ENCODE measurements at regions not wholly inside any gene's neighbourhood (a gene's known extent, or its start where the extent isn't known, plus 50 kb on each side); places are given as distances from the start of the nearest gene placed in this dataset.

GRCh38 chr4:186471441-186471840 is 83.9 kb downstream of the MTNR1A start:
- Histone ChIP-seq H3K27me3 (replicated peaks; ENCODE audit: insufficient read depth) (no peaks in the 10 kb centered on the region), H4K20me1 (ENCODE audit: insufficient read depth) (no peaks in the 10 kb centered on the region), H3K9ac (no peak overlapping the region), H3K4me2 (ENCODE audit: unreplicated experiment) (no peak overlapping the region), H3K4me3 (no peak overlapping the region), H3K79me2 (ENCODE audit: insufficient read depth) (no peaks in the 10 kb centered on the region), H2AFZ (no peak overlapping the region), H3K9me2 (ENCODE audit: insufficient read depth) (no peaks in the 10 kb centered on the region), H3K36me3 (ENCODE audit: low read depth) (no peaks in the 10 kb centered on the region), H3K27ac (no peak overlapping the region), H3K9me3 (ENCODE audit: low read depth) (no peaks in the 10 kb centered on the region), H3K4me1 (ENCODE audit: insufficient read depth) (no peaks in the 10 kb centered on the region), H3F3A (ENCODE audit: insufficient read depth) (no peaks in the 10 kb centered on the region)
- no peak for DNase-seq
- 17 to 35% methylated on average over 3 of the region's 3 CpGs for WGBS, 2 experiments (ENCODE audit: low coverage in 1 of 2, low lambda C conversion rate in 2 of 2, missing lambda C conversion rate in 2 of 2)
- no peak for TF ChIP-seq EZH2 (IDR thresholded peaks at IDR 0.05; ENCODE audit: insufficient read depth, poor library complexity, severe bottlenecking)
- TF ChIP-seq EZH2phosphoT487 (IDR thresholded peaks at IDR 0.05; ENCODE audit: insufficient read depth, low read depth), result no peak
- in situ Hi-C loops (cut with MboI), result loop anchor here (10.0 kb wide), 1 partner anchor 103 kb away; no protein-coding TSS in a partner anchor

- Histone ChIP-seq H3K9ac (no peak overlapping the region), H3K9me2 (ENCODE audit: insufficient read depth) (no peaks in the 10 kb centered on the region), H3K9me3 (ENCODE audit: low read depth) (no peaks in the 10 kb centered on the region), H3K27ac (no peak overlapping the region), H3K4me1 (ENCODE audit: insufficient read depth) (no peaks in the 10 kb centered on the region), H4K20me1 (ENCODE audit: insufficient read depth) (no peaks in the 10 kb centered on the region), H3K4me3 (no peak overlapping the region), H3K4me2 (ENCODE audit: unreplicated experiment) (no peak overlapping the region), H3F3A (ENCODE audit: insufficient read depth) (no peaks in the 10 kb centered on the region), H3K27me3 (replicated peaks; ENCODE audit: insufficient read depth) (no peaks in the 10 kb centered on the region), H2AFZ (no peak overlapping the region), H3K36me3 (ENCODE audit: low read depth) (no peaks in the 10 kb centered on the region), H3K79me2 (ENCODE audit: insufficient read depth) (no peaks in the 10 kb centered on the region)
- 43 to 55% methylated on average over 5 of the region's 5 CpGs for WGBS, 2 experiments (ENCODE audit: low coverage in 1 of 2, low lambda C conversion rate in 2 of 2, missing lambda C conversion rate in 2 of 2)
- TF ChIP-seq EZH2phosphoT487 (IDR thresholded peaks at IDR 0.05; ENCODE audit: insufficient read depth, low read depth), result no peak
- TF ChIP-seq EZH2 (IDR thresholded peaks at IDR 0.05; ENCODE audit: insufficient read depth, poor library complexity, severe bottlenecking), result no peak
- DNase-seq, result no peak
- in situ Hi-C loops (cut with MboI), result no loop called here
Observed at GRCh38 chr4:186458050-186458449, 97.3 kb downstream of the MTNR1A start.

- TF ChIP-seq EZH2 (IDR thresholded peaks at IDR 0.05; ENCODE audit: insufficient read depth, poor library complexity, severe bottlenecking) (no peak), EZH2phosphoT487 (IDR thresholded peaks at IDR 0.05; ENCODE audit: insufficient read depth, low read depth) (no peak)
- H3K27me3 ChIP-seq (replicated peaks; ENCODE audit: insufficient read depth), result no peaks in the 10 kb centered on the region
- no peaks in the 10 kb centered on the region for H3K4me1 ChIP-seq (ENCODE audit: insufficient read depth)
- in situ Hi-C loops (cut with MboI), result no loop called here
- 5 to 6% methylated on average over 2 of the region's 2 CpGs for WGBS, 2 experiments (ENCODE audit: low coverage in 1 of 2, low lambda C conversion rate in 2 of 2, missing lambda C conversion rate in 2 of 2)
- no peaks in the 10 kb centered on the region for H3K79me2 ChIP-seq (ENCODE audit: insufficient read depth)
- H3F3A ChIP-seq (ENCODE audit: insufficient read depth), result no peaks in the 10 kb centered on the region
- no peak overlapping the region for H2AFZ ChIP-seq
- H3K9me3 ChIP-seq (ENCODE audit: low read depth), result no peaks in the 10 kb centered on the region
- no peak overlapping the region for H3K9ac ChIP-seq
- no peak overlapping the region for H3K4me3 ChIP-seq
- H3K4me2 ChIP-seq (ENCODE audit: unreplicated experiment), result no peak overlapping the region
- H3K27ac ChIP-seq, result no peak overlapping the region
- no peaks in the 10 kb centered on the region for H4K20me1 ChIP-seq (ENCODE audit: insufficient read depth)
- no peaks in the 10 kb centered on the region for H3K9me2 ChIP-seq (ENCODE audit: insufficient read depth)
- no peaks in the 10 kb centered on the region for H3K36me3 ChIP-seq (ENCODE audit: low read depth)
- no peak for DNase-seq
Observed at GRCh38 chr4:186451982-186452381, 103.4 kb downstream of the MTNR1A start.

- no peaks in the 10 kb centered on the region for H3K79me2 ChIP-seq (ENCODE audit: insufficient read depth)
- H3K4me3 ChIP-seq, result no peak overlapping the region
- H3K4me1 ChIP-seq (ENCODE audit: insufficient read depth), result no peaks in the 10 kb centered on the region
- H3K9me3 ChIP-seq (ENCODE audit: low read depth), result no peaks in the 10 kb centered on the region
- H3K27ac ChIP-seq, result no peak overlapping the region
- H3K9me2 ChIP-seq (ENCODE audit: insufficient read depth), result no peaks in the 10 kb centered on the region
- no peaks in the 10 kb centered on the region for H3K36me3 ChIP-seq (ENCODE audit: low read depth)
- no peak overlapping the region for H3K4me2 ChIP-seq (ENCODE audit: unreplicated experiment)
- WGBS, 2 experiments (ENCODE audit: low coverage in 1 of 2, low lambda C conversion rate in 2 of 2, missing lambda C conversion rate in 2 of 2), result 31 to 43% methylated on average over 8 of the region's 8 CpGs
- TF ChIP-seq EZH2 (IDR thresholded peaks at IDR 0.05; ENCODE audit: insufficient read depth, poor library complexity, severe bottlenecking) (no peak), EZH2phosphoT487 (IDR thresholded peaks at IDR 0.05; ENCODE audit: insufficient read depth, low read depth) (no peak)
- no peaks in the 10 kb centered on the region for H4K20me1 ChIP-seq (ENCODE audit: insufficient read depth)
- H3F3A ChIP-seq (ENCODE audit: insufficient read depth), result no peaks in the 10 kb centered on the region
- no peak overlapping the region for H3K9ac ChIP-seq
- H2AFZ ChIP-seq, result no peak overlapping the region
- DNase-seq, result no peak
- in situ Hi-C loops (cut with MboI), result no loop called here
- H3K27me3 ChIP-seq (replicated peaks; ENCODE audit: insufficient read depth), result no peaks in the 10 kb centered on the region
Observed at GRCh38 chr4:186449954-186450353, 105.4 kb downstream of the MTNR1A start.

GRCh38 chr4:186445040-186445439 is 110.3 kb downstream of the MTNR1A start:
- TF ChIP-seq EZH2 (IDR thresholded peaks at IDR 0.05; ENCODE audit: insufficient read depth, poor library complexity, severe bottlenecking), result no peak
- no peak for TF ChIP-seq EZH2phosphoT487 (IDR thresholded peaks at IDR 0.05; ENCODE audit: insufficient read depth, low read depth)
- no peak overlapping the region for H3K4me3 ChIP-seq
- no peaks in the 10 kb centered on the region for H3K9me2 ChIP-seq (ENCODE audit: insufficient read depth)
- H3K4me1 ChIP-seq (ENCODE audit: insufficient read depth), result no peaks in the 10 kb centered on the region
- no peak overlapping the region for H3K4me2 ChIP-seq (ENCODE audit: unreplicated experiment)
- H4K20me1 ChIP-seq (ENCODE audit: insufficient read depth), result no peaks in the 10 kb centered on the region
- no peaks in the 10 kb centered on the region for H3K79me2 ChIP-seq (ENCODE audit: insufficient read depth)
- no peaks in the 10 kb centered on the region for H3F3A ChIP-seq (ENCODE audit: insufficient read depth)
- H3K36me3 ChIP-seq (ENCODE audit: low read depth), result no peaks in the 10 kb centered on the region
- in situ Hi-C loops (cut with MboI), result no loop called here
- H3K9ac ChIP-seq, result no peak overlapping the region
- H3K27me3 ChIP-seq (replicated peaks; ENCODE audit: insufficient read depth), result no peaks in the 10 kb centered on the region
- no peak overlapping the region for H2AFZ ChIP-seq
- DNase-seq, result no peak
- 8% methylated on average over 5 of the region's 5 CpGs for WGBS, 2 experiments (ENCODE audit: low coverage in 1 of 2, low lambda C conversion rate in 2 of 2, missing lambda C conversion rate in 2 of 2)
- H3K9me3 ChIP-seq (ENCODE audit: low read depth), result no peaks in the 10 kb centered on the region
- H3K27ac ChIP-seq, result no peak overlapping the region
